ENCODE measurements at regions not wholly inside any gene's neighbourhood (a gene's known extent, or its start where the extent isn't known, plus 50 kb on each side); places are given as distances from the start of the nearest gene placed in this dataset.
A peak's percentile ranks its signal among the peaks of the same experiment; 100 is the strongest.

DNA sequence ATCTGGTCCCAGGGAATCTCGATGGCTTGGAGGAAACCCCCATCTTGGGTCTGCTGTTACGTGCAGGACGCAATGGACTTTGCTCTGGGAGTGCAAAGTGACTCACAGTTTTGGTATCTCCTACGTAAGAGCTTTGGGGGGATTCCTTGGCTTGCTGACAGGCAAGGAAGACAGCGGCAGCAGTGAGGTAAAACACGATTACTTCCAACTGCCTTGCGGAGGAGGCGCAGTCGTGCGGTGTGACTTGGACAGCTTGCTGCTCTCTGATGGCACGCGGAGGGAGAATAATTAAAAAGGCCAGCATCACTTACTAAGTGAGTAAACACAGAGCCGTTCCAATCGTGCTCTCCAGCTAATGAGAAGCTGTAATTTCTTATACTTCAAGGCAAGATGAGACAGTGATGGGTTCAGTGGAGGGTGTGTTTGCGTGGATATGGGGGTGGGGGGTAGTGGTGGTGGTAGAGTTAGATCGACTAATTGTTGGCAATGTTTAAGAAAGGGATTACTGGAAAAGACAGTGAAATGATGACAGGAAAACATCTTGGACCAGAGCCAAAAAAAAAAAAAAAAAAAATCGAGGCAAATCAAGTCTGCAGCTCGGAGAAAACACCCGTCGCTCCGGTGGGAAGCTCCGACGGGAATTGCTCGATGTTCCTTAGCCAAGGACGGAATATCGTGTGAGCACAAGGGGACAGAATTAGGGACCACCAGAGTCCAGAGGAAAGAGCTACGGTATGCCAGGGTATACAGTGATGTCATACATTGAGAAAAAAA is 184.8 kb upstream of the ZFHX3 start:
- peak; percentile 57 for DNase-seq

DNA sequence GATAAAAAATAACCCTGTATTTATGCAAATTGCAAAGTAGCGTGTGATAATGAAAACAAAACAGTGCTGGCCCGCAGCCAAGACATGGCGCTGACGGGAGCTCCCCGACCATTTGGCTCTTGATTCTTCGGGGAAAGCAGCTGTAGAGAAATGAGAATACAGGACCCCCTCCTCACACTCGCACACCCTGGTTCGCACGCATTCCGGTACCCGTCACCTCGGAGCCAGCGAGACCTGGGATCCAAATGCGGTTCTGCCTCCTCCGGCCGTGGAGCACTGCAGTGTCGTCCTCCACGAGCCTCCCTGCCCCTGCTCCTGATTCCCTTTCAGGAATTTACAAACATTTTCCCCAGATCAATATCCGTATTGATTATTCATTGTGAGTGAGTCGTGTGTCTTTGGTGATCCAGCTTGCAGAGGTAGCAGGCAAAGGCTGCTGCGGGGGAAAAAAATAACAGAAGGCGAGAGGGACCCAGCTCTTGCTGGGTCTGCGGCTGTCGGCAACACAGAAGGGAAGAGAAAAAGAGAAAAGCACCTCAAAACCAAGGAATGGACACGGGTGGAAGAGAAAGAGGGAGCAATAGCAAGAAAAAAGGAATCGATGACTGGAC is 184.1 kb upstream of the ZFHX3 start:
- DNase-seq: no peak

DNA sequence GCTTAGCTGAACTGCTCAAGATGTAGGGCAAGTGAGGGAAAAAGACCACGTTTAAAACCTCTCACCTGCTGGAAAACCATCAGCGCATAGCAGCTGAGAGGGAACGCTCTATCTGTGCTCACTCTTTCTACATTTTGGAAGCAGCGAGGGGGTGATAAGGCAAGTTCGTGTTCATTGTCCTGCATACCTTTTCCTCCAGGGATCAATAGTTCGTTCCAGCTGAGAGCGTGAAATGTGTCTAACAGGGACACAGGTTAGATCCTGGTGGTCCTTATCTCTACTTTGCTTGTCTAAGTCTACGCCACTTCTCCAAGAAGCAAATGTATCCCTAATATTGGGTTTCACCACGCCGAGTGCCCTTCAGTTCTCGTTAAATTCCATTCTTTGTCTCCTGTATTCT is 183.5 kb upstream of the ZFHX3 start:
- DNase-seq: no peak

DNA sequence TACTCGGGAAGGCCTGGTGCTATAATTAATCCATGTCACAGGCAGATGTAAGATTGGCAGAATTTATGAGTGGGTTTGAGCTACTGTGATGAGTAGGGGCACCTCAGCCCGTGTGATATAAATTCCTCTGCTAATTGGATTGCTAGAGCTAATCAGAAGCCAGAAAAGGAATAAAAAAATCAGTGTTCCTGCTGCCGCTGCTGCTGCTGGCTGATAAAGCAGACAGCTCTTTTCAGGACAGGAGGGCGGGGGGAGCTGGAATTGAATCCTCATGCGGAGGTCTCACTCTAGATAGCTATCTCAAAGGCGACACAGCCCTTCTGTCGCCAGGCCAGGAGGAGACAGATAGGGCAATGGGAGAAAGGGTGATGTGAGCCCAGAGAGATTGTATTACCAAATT is 182.7 kb upstream of the ZFHX3 start:
- no peak for DNase-seq

DNA sequence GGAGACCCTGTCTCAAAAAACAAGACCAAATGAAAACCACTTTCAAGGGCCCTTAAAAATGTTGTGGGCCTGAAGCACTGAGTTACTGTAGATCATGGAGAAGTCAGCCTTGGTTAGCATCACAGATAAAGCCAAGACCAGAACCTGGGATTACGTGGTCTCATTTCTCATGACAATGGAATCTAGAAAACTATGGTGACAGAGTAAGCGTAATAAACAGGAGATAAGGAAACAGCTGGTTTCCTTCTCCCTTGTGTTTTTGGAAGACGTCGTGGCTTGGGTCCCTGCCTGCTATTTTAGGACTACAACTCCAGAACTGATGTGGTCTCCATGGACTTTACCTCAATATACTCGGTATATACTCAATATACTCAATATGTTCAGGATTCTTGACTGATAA is 180.7 kb upstream of the ZFHX3 start:
- DNase-seq: no peak

DNA sequence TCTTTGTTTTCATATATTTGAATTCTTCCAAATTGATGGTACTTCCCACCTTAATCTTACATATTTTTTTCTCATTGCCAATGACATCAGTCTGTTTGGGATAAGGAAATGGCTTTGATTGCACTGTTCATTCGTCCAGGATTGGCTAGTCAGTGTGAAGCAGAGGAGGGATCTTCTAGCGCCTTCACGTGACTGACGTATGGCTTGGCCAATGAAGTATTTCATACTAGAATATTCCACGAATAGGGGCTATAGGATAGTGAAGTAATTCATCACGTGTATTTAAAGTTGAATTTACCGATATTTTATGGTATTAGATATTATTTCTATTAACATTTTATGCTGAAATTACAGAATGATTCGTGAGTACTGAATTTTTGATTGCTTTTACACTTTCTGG is 178.7 kb upstream of the ZFHX3 start:
- DNase-seq: no peak

DNA sequence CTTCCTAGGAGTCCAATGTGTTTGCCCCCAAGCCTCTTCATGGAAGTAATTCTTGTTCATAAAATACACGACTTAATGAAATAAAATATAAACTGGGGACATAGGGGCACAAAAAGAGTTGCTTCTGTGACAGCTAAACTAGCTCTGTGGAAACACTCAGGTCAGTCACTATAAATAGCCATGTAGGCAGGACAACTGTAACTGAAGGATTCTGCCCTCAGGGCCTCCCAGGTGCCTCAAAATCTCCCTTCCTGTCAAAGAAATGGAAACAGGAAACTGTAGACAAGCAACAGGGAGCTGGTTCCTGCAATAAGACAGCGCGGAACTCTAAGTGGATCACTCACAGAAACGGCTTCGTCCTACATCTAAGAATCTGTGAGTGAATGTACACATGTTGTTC is 178.1 kb upstream of the ZFHX3 start:
- no peak for DNase-seq

DNA sequence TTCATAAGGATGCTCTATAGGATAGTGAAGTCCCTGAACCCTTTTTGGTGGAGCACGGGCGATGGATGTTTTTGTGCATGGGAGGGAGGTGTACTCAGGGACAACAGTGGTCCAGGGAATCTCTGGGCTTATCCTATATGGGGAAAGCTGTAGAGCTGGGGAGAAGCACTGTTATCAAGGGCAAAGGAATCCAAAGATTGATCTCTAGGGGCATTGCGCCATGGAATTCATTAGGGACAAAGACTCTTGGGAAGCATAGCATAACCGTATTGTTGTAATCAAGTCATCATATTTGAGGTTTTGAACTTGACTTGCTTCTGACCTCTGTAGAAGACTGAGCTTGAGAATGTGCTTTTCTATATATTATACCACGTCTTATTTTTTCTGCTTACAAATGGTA is 172.9 kb upstream of the ZFHX3 start:
- DNase-seq: no peak

DNA sequence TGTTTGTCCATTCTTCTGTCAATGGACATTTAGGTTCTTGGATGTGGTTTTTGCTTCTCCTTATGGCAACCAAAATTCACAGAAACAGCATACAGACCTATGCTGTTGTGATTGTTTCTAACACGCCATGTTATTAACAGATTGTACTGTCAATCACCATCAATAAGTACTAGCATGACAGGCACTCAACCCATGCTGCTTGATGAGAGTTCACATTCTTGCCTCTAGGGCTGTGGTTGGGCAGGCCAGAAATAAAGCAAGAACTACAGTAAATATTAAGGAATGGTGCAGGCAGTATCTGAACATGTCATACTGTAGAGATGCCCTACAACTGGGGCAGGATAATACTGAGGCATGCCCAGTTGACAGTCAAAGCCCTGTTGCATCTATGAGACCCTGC is 171.2 kb upstream of the ZFHX3 start:
- DNase-seq: no peak

DNA sequence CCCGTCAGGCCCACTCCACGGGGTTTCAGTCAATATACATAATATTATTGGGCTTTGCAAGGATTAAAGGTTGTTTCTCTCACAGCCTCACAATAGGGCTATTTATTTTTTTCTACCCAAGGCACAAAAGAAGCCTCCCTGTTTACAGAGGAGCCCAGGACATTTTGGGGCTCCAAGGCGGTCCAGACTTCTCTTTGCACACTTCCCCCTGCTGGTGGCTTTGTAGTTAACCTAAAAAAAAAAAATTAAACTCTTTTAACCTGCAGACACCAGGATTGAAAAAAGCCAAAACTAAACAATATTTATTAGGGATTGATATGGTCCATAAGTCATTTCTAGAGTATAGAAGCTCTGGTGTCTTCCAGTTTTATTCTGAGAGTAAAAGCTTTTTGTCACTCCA is 169.7 kb upstream of the ZFHX3 start:
- no peak for DNase-seq

DNA sequence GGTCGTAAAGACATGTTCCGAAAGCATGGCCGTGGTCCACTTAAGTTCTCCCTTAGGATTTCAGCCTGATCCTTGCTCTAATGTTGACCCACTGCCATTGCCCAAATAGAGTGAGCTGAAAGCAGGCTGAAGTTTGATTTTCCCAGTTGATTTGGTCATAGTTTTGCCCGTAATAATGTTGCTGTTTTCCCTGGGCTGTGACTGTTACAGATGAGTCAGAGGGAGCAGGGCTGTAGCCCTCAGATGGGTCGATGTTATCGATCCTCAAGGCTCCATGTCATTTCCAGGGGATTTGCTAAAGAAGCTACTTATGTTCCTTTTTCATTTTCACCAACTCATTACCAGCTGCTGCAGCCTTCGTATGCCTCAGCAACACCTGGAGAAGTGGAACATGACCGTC is 169.0 kb upstream of the ZFHX3 start:
- no peak for DNase-seq

DNA sequence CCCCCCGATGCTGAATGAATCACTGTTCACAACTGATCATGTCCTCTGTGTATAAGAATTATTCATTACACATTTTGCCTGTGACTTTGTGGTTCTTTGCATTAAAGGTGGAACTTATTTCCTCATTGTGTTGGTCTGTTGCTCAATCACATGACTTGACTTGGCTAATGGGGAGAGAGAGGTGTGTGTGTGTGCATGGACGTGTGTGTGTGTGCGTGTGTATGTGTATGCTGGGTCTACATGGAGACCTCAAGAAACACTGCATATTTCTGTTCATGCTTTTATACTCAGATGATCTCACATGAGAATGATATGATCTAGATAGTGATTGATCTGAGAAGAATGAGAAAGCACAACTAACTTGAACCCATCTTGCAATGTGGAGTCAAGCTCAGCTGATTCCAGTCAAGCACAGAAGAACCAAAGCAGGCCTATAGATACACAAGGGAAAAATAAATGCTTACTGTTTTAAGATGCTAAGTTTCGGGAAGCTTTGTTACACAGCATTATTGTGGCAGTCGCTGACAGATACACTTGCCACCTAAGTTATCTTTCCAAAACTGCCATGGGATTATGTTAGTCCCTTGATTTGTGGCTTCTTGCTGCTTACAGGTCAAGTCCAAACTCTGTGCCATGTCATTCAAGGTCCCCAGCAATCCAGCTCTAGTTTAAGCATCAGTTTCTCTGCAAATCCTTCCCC is 167.9 kb upstream of the ZFHX3 start:
- no peak for DNase-seq

DNA sequence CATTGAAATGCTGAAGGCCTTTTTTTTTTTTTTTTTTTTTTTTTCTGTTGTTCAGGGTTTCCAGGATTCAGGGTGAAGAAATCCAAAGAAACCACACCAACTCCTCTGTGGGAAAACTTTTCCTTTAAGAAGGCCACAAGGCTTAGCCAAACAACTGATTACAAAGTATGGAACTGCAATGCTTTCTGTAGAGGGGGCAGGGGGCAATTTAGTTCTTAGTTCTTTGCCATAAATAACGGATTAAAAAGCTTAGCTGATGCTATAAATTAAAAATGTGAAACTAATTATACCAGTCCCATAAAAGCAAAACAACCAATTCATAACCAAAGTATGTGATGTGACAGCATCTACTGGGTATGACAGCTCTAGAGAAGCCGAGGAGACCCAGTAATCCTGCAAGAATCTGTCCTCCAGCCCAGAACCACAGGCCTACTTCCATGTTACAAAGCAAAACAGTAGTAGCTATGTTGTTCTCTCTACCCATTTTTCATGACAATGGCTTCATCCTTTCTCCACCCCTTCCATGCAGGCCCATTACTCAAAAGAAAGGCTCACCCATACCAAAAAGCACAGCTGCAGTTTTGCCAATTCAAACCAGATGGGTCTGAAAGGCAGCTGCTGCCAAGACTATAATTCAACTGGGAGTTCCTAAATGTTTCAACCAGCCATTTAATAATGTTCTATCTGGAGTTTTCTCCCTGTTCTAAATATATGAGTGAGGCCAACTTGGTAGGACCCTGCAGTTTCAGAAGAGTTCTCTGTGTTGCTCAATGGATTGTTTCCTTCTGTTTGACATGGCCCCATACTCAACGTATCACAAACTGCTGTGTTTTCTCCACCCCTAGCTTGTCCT is 167.1 kb upstream of the ZFHX3 start:
- peak; percentile 6 for DNase-seq

DNA sequence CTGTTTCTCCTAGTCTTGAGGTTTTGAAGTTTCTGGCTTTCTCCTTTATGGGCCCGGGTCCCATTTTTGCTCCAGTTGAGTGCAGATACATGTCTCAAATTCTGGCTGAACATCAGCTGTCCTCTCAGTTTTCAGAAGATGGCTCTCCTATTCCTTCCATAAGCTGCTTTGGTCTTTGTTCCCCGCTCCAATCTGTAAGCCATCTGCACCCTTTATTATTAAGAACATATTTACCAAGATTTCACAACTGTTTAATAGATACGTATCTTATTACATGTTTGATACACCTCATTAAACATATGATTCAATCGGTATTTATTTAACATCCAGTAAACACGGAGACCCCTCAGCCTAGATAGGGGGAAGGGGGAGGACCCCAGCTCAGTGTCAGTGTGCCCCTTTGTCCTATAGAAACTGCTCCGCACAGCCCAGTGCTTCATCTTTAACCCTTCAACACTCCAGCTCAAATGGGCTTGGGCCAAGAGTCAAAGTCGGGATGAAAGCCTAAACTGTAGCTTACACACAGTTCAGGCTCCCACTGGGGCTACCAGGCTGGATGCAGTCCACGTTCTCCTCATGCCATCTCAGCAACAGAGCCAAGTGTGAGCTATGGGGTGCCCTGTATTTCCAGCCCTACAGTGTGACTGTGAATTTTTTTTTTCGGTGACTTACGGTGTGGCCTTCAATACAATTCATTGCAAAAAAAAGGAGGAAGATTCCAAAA is 166.0 kb upstream of the ZFHX3 start:
- no peak for DNase-seq

DNA sequence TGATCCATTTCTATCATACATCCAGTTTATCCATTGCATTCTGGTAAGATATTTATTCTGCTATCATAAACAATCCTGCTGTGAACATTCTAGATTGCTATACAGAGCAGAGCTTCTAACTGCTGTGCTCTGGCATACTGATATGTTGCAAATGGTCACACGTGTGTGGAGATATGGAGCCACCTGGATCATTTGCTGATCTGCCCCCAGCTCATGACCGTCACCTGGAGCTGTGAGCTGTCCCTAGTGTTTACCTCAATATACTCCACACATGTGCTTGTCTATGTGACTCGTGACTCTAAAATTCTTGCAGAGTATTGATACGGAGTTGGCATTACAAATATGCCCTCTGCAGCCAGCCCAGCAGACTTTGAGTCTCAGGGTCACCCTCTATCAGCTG is 164.5 kb upstream of the ZFHX3 start:
- DNase-seq: no peak

DNA sequence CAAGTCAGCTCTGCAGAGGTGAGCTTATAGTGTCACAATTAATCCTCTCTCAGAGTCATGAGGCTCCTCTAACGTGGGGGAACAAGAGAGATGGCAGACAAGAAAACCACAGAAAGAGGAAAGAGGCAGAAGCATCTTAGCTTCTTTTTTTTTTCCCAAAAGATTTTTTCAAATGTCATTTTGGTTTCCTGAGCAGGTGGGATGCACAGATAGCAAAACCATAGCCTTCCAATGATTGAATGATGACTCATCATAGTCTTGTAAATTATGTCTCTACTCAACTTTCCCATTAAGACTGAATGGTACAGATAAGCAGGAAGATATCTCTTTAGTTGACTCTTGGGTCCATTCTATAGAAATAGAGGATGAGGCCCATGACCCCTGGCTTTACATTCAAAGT is 162.8 kb upstream of the ZFHX3 start:
- DNase-seq: no peak

DNA sequence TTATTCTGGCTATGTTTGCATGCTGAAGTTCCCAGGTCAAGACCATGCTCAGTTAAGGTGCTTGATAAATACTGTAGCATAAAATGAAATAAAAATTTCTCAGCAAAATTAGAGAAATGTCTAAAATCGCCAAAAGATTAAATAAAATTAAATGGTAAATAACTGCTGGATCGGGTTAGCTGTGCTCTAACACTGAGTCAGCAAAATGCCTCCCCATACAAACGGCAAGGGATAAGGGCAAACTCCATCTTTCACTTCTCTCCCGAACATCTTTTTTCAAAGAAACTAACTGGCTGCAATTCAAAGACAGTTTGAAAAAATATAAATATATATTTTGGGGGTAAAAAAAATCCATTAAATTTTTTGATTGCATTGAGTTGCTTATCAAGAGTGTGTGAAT is 162.2 kb upstream of the ZFHX3 start:
- DNase-seq: no peak

DNA sequence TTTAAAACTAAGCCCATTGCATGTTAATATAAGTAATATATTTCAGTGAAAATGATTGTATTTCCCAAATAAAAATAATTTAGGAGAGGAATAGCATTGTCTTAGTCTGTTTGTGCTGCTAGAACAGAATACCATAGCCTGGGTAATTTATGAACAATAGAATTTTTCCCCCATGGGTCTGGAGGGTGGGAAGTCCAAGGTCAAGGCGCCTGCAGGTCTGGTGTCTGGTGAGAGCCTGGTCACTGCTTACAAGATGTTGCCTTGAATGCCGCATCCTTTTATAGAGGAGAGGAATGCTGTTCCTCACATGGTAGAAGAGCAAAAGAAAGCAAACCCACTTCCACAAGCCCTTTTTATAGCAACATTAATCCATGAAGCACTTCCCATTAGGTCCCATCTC is 161.3 kb upstream of the ZFHX3 start:
- no peak for DNase-seq

DNA sequence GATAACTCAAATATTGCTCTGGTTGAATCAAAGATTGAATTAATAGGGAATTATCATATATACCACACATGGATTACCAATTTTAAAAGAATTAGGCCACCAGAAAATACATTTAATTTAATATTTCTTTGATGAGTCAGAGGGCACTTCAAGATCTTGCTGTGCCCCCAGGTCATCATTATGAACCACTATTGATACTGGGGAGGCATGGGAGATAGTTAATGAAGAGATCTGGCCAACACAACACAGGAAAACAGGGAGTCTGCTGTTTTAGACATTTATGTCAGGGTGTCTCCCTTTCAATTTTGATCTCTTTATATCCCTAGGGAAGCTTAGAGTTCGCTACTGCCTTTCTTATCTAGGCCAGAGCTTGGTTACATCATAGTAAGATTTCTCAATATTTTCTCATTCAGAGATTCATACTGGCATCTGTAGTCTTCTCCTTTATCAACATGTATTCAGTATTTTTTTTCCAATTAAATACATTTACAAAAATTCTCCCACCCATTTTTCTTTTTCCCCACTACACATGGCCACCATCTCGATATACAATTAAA is 158.3 kb upstream of the ZFHX3 start:
- DNase-seq: no peak

DNA sequence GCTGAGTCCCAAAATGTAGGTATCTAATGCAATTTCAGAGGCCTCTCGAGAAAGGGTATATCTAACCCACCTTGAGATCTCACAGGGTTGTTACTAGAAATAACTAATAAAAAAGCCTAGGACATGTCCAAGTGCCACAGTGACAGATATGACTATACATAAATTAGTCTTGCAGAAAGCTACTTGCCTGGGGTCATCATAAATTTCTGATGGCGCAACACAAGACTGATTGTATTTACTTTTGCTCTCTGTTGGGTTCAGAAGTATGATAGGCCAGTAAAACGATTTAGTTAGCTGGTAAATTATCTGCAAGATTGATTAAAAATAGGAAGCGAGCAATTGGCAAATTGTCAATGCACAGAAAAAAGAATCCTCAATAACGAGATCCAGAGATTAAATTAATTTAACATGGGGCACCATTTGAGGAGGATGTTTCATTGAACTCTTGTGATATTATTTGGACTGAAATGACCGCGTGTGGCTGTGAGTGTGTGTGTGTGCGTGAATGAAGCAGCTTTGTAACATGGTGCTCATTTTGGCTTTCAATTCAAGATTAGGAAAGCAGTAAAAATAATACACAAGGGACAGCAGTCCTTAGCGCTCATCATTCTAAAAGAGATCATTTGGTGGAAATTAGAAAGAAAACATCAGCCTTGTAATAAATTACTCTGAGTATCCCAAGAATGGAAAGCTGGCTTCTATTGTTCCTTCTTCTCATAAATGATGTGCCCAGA is 157.4 kb upstream of the ZFHX3 start:
- DNase-seq: no peak

DNA sequence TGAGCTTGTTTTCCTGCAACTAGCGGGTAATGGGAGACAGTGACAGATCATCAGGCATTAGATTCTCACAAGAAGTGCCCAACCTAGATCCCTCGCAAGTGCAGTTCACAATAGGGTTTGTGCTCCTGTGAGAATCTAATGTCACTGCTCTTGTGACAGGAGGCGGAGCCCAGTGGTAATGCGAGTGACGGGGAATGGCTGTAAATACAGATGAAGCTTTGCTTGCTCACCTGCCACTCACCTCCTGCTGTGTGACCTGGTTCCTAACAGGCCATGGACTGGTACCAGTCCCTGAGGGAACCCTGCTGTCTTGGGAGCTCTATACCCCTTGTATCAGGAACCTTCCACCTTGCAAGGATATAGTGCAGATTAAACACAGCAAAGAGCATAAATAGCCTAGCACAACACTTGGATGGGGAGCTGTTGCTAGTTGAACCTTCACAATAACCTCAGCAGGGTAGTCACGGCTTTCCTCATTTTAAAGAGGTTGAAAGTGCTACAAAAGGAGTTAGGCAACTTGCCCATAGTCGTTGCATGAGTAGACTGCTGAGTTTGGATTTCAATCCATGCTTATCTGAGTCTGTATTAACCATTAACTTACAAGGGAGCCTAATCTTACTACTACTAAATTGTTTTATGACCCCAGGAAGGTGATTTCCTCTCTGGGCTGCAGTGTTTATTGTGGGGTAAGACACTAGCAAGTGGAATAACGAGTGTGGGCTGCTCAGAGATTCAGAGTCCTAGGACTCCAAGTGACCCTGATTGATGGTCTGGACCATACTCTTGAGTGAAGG is 156.6 kb upstream of the ZFHX3 start:
- DNase-seq: no peak
